Stromal cell of bone marrow (primary cell): ENCODE measurements at regions not wholly inside any gene's neighbourhood (a gene's known extent, or its start where the extent isn't known, plus 50 kb on each side); places are given as distances from the start of the nearest gene placed in this dataset.
"Not testable (repeated sequence)": the region's sequence is repeated elsewhere in the genome, so short reads cannot be mapped to it uniquely, and the experiment has no call there.

Experiments
- DNase-seq: peaks from one replicate; pipeline ENCODE4 v3.0.0-alpha.2; 2012; ENCODE audit warnings: low read depth

- DNase-seq, result no peak
Measured at GRCh38 chr14:105890474-105891220, 364.3 kb downstream of the TMEM121 start.

- DNase-seq, result no peak
Measured at GRCh38 chr14:105891221-105891602, 364.8 kb downstream of the TMEM121 start.

GRCh38 chr14:105891631-105892452 is 365.5 kb downstream of the TMEM121 start:
- DNase-seq, result no peak

- DNase-seq, result not testable (repeated sequence)
Measured at GRCh38 chr14:105892453-105893441, 366.4 kb downstream of the TMEM121 start.

GRCh38 chr14:105893686-105894085 is 367.3 kb downstream of the TMEM121 start:
- not testable (repeated sequence) for DNase-seq

- no peak for DNase-seq
Measured at GRCh38 chr14:105894125-105894977, 368.0 kb downstream of the TMEM121 start.

DNA sequence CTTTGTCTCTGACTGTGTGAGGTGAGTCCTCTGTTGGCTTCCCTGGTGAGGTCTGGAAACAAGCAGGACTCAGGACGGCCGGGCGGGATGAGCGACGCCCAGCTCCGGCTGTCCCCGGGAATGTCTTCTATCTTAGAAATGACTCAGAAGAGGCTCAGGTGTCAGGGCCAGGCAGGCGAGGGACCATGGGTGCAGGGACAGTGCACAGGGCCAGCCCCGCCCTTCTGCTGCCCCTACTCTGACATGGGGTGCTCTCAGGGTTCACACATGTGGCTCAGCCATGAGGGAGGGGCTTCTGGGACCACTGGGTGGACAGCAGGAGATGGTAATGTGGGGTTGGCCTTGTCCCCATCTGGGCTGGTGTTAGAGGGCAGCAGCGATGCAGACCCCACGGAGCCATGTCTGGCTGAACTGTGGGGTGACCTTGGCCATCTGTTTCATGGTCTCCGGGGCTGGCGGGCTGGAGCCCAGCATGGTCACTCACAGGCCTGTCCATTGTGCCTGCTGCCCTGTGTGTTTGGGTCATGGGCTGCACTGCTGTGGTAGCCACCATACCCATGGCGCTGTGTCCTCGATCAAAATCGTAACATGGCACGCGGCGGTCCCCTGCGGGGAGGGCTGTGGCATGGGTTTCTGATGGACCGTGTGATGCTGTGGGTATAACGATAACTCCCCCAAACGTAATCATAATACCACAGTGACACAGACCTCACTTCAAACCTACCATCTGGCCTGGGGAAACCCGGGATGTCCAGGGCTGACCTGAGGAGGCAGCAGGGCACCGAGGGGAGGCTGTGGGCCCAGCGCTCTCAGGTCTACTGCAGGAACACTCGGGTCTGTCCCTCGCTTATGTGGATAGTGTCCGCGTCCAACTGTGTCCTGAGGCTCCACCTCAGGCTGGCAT is 368.8 kb downstream of the TMEM121 start:
- DNase-seq, result no peak

GRCh38 chr14:105896206-105896605 is 369.8 kb downstream of the TMEM121 start:
- not testable (repeated sequence) for DNase-seq

GRCh38 chr14:105896961-105897724 is 370.8 kb downstream of the TMEM121 start:
- not testable (repeated sequence) for DNase-seq

- no peak for DNase-seq
Measured at GRCh38 chr14:105897725-105898113, 371.3 kb downstream of the TMEM121 start.

DNA sequence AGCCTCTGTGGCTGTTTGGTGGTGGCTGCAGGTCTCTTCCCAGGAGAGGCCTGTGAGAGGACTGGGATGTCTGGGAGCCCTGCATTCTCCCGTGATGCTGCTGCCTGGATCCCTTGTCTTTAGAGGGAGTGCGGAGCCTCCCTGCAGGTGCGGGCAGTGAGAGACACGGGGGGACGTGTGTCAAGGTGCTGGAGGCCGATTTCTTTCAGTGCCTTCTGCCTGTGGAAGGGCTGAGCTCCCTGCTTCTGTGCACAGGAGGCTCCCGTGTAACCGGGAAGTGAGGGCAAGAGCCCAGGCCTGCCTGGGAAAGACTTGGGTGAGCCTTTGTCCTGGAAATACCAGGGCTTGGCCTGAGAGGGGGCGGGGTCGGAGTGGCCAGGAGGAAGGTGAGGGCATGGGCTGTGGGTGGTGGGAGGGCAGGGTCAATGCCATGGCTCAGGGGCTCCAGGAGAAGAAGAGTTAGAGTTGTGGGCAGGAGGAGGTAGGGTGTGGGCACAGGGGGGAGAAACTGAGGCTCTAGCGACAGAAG is 372.2 kb downstream of the TMEM121 start:
- DNase-seq, result no peak

DNA sequence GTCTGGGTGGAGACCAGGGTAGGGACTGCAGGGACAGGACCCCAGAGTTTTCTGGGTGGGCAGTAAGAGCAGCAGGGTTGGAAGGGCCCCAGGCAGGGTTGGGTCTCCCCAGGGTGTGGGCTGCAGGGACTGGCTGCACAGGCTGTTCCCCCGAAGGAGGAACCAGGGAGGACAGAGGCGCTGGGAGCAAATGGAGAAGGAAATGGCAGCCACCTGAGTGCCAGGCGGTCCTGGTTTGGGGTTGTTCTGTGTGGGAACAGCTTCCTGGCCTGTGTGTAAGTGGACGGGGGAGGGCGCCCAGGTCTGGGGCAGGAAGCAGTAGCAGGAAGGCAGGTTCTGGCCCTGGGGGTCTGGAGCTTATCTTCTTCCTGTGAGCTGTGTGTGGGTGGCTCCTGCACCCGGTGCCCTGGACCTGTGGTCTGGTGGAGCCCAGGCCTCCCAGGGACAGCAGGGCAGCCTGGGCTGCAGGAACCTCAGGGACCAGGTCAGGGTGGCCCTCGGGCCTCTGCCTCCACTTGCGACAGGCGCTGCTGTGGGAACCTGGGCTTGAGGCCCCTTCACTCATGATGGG is 372.8 kb downstream of the TMEM121 start:
- DNase-seq, result no peak

GRCh38 chr14:105899657-105900397 is 373.4 kb downstream of the TMEM121 start:
- DNase-seq, result no peak

DNA sequence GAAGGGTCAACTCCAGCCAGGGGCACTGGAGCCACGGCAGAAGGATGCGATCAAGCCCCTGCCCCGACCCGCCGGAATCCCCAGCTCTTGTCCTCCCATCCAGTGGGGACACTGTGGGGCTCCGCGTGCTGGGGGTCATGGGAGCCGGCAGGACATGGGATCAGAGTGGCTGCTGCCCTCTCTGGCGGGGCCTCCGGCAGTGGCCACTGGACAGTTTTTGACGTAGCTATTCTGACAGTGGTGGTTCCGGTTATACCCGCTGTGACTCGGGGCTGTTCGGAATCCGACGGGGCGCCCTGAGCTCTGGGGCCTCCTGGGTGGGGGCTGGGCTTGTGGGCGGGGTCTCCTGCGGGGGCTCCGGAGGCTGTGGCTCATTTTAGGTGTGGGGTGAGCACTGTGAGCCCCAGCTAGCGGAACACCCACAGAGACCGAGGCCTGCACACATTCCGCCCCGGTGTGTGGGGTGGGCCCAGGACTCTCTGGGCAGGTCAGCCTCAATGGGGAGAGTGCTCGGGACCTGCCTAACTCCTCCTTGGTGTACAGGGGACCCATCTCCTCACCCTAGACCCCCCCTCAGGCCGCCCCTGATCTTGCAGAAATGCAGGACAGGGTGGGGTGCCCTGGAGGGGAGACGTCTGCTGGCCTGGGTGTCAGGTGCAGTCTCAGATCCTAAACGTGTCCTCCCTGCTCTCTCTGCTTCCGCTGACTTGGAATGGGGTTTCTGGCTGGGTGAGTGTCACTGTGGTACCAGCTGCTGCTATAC is 374.2 kb downstream of the TMEM121 start:
- no peak for DNase-seq

- DNase-seq, result no peak
Measured at GRCh38 chr14:105901226-105901625, 374.8 kb downstream of the TMEM121 start.

DNA sequence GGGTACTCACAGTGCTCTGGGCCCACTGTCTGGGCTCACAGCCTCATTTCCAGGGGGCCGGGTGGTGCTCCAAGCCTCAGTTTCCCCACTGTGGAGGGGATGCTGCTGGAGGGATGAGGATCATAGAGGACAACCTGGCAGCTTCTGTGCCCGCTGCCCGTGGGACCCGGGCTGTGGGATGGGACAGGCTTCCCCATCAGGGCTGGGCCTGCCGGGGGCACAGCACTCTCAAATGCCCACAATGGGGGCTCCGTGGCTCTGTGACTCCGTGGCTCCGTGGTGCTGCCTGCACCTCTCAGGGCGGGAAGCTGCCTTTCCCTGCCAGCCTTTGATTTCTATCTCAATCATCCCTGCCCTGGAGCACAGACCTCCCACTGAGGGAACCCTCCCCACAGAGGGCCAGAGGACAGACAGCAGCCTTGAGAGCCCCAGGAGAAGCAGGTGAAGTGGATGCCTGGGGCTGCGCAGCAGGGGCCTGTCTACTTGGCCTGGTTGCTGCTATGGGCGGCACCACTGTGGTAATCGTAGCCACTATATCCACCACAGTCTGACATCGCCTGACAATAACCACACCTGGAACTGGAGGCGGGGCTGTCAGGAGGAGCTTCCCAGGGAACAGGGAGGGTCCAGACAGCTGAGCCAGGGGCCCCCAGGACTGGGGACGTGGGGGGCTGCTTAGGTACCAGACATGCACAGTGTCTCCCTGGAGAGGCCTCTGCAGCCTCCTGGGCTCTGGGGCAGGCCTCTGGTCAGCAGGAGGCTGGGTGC is 375.9 kb downstream of the TMEM121 start:
- DNase-seq, result no peak

- DNase-seq, result not testable (repeated sequence)
Measured at GRCh38 chr14:105902899-105903165, 376.4 kb downstream of the TMEM121 start.
